ENCODE measurements at regions not wholly inside any gene's neighbourhood (a gene's known extent, or its start where the extent isn't known, plus 50 kb on each side); places are given as distances from the start of the nearest gene placed in this dataset.

DNA sequence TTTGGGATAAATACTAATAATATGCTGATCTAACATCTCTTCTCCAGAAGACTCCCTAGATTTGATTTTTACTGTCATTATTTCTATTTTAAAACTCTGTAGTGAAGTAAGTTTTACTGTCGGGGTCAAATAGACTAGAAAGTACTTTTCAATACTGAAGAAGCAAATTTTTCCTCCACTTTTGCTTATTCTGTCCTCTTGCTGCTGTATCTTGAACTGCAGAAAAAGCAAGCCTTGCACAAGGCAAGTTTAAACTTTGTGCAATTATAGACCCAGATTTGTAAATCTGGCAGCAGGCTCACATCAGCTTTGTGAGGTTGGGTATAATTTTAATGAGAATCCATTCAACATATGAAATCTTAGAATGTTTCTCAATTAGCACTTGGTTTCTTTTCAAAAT, 151.1 kb upstream of the ETS2 start:
- DNase-seq (ENCODE audit: low read depth, low spot score): no peak

DNA sequence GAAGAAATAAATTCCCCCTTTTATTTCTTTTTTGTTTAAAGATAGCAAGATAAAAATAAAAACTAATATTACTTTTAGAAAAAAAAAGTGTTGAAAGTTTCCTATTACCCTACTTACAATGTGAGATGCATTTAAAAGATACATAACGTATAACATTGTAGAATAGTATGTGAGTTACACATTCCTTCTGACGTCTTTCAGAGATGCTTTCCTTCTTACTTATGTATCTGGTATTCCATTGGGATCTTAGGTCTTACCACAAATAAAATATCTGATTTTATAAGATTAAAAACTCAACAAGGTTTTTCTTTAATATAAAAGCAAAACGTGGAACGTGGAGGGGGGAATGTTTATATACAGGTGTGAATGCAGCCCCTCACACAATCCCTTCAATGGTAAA, 147.2 kb upstream of the ETS2 start:
- no peak for DNase-seq (ENCODE audit: low read depth, low spot score)

DNA sequence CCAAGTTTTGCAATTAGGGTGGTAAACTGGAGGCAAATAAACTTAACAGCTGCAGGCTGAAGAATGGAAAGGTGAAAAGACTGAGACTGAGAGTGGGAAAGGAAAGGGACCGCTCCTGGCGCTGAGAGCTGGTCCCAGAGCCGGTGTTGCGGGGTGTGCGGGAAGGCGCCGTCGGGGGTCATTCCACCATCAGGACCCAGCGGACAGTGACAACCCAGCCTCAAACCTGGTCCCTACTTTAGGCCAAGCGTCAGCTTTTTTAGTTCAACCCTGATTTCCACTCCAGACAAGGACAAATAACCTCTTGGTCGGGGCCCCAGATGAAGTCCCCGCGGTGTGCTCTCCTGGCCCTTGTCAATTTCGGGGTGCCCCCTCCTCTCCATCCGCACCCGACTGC, 145.8 kb upstream of the ETS2 start:
- no peak for DNase-seq (ENCODE audit: low read depth, low spot score)

DNA sequence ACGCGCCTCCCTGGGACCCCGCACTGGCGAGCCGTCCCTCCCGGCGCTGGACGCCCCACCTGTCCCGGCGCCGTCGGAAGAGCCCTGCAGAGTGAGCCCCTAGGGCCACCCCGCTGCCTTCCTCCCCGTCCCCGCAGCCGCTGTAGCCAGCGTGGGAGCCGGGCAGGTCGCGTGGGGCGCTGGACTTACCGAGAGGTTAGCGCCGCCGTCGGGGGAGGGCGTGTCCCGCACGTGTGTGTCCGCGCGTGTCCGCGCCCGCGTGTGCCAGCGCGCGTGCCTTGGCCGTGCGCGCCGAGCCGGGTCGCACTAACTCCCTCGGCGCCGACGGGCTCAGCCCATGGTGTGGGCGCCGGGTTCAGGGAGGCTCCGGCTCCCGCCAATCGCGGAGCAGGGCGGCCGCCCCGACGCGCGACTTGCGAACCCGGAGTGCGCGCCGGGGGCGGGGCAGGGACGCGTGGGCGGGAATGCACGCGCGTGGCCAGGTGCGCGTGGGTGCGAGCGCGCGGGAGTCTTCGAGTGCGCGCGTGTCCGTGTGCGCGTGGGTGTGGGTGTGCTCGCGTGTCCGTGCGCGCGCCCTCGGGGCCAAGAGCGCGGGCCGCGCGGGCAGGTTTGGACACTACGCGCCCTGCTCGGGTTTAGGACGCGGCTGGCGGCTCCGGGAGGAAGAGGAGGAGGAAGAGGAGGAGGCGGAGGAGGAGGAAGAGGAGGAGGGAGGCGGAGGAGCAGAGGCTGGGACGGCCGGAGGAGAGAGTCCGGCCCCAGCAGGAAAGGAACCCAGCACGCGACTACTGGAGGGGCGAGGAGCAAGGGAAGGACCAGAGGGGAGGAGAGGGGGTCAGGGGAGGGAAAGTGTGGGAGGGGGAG, 145.2 kb upstream of the ETS2 start:
- DNase-seq (ENCODE audit: low read depth, low spot score): no peak

DNA sequence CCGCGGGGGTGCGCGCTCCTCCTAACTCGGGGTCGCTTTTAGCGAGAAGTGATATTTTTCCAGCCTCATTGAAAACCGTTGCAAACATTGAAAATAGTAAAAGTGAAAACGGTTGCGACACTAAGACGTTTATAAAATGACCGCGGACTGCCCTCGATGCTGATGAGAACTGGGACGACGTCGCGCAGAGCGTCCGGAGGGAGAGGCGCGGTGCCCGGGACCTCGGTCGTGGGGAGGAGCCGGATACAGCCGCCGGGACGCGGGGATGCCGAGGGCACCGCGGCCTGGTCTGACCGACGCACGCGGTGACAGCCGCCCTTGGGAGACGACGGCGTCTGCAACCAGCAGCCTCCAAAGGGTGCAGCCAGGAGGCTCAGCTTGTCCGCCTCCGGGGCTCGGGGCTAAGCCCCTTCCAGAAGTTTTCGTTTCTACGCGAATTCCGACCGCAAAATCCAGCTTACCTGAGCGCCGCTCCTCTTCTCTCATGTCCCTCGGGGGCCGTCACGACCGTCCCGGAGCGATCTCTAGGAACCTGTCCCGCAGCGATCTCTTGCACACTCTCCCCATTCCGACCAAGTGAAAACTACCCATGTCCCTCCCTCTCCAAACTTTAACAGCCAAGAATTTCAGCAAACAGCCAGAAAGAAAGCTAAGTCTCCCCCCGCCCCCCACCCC, 144.4 kb upstream of the ETS2 start:
- DNase-seq (ENCODE audit: low read depth, low spot score): no peak

DNA sequence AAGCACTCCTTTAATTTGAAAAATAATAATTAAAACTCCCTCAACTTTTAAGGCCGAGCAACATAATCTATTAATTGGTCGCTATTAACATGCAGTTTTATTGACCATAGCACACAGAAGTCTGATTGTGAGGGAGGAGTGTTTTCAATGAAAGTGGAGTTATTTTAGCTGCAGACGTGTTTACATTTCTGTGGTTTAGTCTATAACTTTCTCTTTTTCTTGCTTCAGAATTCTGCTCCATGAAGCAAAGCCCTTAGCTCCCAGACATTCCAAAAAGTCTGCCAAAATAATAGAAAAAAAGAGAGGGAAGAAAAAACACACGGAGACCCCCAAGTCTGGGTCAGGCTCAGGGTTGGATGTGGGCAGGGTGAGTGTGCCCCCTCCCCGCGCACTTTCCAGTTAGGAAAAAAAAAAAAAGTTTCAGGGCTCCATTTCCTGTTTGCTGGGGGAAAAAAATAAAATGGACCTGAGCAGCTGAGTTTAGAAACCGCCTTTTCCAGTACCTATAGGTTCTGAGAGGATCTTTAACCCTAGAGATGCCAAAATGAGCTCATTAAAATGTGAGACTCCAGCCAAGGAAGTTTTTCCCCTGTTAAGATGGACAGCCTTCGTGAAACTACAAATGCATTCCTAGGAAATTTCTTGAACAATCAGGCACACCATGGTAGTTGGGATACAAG, 143.7 kb upstream of the ETS2 start:
- DNase-seq (ENCODE audit: low read depth, low spot score): no peak

DNA sequence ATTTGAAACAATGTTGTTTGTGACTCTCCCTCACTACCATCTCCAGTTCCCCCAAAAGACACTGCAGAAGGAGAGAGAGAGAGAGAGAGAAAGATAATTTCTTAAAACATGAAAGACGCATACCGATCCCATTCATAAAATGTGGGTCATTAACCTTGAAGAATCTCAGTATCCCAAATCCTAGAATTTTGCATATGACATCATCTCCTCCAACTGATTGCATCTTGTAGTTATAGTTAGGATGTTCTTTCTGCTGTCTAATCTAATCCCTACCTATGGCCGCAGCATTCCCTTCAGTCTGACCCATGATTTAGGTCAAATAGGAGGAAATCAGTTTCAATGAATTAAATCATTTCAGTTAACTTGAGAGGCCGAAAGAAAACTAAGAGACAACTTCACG, 142.4 kb upstream of the ETS2 start:
- DNase-seq (ENCODE audit: low read depth, low spot score): no peak

DNA sequence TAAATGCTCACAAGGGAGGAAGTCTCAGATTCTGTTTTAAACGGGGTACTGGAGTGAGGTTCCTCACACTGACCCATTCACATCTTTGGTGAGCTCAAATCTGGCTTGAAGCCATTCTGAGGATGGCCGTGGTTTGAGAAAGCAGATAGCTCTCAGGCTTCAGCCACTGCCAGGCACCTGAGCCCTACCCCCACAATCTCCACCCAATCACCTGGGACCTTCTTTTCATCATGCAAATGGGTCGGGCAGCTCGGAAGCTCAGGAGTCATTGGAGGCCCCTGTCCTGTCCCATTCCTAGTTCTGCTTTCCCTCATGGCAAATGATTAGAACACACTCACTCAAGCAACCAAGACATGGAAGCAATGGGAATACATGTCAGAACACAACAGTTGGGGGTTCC, 141.4 kb upstream of the ETS2 start:
- DNase-seq (ENCODE audit: low read depth, low spot score): no peak

DNA sequence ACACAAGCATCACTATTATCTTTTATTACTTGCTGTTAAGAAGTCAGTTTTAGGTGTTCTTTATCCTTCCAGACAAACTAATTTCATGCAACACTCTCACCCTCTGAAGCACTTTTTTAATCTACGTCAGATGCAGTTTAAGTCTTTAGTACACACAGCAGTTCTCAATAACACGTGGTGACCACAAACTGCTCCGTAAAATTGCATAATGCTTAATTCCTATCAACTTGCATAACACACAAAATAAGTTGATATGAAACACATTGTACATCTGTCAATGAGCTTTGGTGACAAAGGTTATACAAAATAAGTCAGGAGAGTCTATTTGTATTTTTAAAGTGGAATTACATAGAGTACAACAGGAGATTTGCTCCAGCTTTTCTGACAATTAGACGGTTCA, 140.9 kb upstream of the ETS2 start:
- DNase-seq (ENCODE audit: low read depth, low spot score): no peak

DNA sequence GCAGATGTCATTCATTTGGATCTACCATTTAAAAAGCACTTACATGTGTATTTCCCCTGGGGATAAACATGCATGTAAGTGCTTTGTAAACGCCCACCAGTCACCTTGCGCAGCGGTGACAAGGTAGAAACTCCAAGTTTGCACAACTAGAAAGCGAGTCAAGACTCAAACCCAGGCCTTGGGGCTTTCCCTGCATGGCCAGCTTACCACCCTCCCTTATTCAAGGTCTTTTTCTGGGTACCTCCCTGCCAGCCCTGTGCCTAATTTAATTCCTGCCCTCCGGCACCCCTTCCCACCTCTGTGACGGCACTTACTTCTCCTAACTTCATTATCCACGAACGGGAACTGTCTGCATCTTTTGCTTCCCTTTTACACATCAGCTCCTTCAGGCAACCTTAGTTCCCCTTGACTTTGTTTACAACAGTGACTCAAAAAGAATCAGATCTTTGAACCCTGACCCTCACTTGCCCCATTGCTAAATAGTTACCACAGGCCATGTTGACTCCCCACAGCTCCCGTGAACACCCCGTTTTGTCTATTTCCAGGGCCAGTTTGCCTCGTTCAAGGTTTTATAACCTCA, 138.3 kb upstream of the ETS2 start:
- DNase-seq (ENCODE audit: low read depth, low spot score): no peak

DNA sequence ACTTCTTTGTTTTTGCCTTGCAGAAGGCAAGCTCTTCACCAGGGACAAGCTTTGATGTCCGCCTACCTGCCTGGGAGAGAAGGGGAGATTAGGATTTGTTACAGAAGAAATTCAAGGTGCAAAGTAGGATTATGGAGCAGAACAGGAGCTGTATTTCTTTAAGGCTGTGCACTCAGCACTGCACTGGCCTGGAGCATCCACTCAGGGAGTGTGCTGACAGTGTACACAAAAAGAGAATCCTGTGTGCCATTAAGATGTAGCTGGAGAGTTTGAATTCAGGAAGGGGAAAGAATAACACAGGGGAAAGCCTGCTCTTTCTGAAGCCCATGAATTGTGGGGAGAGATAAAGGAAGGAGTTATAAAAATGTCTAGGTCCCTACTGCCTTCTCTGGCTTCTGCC, 137.7 kb upstream of the ETS2 start:
- no peak for DNase-seq (ENCODE audit: low read depth, low spot score)

DNA sequence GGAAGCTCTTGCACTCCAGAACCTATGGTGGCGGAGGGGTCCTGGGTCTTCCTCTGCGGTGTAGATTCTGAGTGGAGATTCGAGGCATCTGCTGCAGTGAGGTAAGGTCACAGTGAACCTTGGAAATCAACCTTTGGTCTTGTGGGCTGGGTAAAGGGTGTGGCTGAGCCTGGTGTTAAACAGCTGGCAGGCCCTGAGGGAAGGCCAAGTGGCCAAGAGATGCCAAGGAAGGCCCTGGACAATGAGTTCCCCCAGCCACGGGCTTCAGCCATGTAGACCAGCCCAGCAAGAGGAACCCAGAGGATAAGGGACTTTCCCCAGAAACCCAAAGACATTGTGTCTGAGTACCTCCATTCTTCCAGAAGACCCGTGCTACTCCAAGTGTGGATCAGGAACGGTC, 137.2 kb upstream of the ETS2 start:
- DNase-seq (ENCODE audit: low read depth, low spot score): no peak

DNA sequence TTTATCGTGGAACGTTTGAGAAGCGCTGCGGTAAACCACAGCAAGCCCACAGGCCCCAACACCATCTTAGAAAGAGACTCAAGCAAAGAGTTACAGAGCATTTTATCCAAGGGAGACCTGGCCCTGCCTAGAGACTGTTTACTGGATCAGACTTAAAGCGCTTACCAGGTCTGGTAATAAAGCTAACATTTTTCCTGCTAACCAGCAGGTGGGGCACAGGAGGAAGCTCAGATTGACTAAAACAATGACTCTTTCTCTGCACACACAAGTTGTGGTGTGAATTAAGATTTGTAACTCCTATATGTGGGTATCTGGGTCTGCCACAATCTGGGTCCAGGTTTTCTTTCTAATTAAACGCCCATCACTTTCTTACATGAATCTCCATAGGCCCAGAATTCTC, 136.5 kb upstream of the ETS2 start:
- no peak for DNase-seq (ENCODE audit: low read depth, low spot score)

DNA sequence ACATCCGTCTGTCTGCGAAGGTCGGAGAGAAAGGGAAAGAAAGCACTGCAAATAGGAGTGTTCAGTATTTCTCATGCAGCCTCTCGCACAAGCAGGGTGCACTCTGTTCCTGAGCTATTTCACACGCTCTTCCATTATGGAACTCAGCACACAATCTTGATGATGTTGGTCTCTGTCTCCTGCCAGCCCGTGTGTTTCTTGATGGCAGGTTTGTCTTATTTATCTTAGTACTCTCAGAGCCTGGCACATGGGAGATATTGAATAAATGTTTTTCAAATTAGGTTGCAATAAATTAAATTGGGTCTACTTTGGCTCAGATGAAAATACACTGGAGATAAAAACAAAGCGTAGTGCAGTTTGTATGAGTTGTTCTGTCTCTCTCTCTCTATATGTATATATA, 134.9 kb upstream of the ETS2 start:
- DNase-seq (ENCODE audit: low read depth, low spot score): no peak

DNA sequence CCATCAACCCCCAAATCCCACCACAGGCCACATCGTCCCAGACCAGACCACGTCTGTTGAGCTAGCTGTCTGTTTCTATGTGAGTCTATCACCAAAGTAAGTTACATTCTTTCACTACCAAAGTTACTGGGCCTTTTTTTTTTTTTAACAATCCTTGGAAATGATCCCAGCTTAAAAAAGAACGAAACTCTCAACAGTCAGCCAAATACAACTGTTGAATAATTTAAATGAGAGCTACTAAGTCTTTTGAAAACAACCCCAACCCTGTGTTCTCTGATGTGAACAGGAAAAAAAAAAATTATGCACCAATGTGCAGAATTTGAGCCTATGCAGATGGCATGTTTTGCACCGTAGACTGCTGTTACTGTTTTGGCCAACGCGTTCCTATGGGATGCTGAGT, 134.0 kb upstream of the ETS2 start:
- DNase-seq (ENCODE audit: low read depth, low spot score): no peak

DNA sequence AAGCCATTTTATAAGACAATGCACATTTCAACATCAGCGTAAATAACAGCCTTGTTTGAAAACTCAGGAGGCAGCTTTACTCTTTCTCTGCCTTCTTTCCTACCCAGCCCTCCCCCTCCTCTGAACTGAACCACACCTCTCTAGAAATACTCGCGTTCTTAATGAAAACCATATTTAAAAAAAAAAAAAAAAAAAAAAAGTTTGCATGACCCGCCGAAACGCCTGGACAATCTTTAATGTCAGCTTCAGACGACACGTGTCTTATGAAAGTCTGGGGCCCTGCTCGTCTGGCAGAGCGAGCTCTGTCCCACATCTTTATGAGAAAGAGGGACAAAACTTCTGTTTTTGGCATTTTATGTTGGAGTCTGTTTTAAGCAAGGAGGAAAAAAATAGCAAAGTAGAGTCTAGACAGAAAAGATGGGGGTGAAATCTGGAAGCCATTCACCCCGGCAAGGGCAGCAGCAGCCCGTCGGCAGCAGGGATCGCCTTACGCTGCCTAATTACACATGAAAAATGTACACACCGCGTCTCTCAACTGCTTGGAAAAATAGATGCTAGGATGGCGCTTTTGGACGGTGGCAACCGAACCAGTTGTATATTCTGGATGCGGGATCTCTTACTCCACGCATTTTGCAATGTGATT, 130.4 kb upstream of the ETS2 start:
- DNase-seq (ENCODE audit: low read depth, low spot score): no peak

DNA sequence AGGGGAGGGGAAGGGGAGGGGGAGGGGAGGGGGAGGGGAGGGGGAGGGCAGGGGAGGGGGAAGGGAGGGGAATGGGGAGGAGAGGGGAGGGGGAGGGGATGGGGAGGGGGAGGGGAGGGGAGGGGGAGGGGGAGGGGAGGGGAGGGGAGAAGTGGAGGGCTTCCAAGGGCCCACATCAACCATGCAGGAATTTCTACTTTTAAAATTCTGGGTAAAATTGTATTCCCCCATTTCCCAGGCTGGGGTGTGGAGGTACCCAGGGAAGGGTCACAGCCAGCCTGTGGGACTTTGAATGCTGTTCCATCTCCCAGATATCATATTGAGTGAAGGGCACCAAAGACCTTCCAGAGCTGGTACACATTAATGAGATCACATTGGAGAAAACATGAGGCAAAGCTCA, 126.9 kb upstream of the ETS2 start:
- DNase-seq (ENCODE audit: low read depth, low spot score): no peak

DNA sequence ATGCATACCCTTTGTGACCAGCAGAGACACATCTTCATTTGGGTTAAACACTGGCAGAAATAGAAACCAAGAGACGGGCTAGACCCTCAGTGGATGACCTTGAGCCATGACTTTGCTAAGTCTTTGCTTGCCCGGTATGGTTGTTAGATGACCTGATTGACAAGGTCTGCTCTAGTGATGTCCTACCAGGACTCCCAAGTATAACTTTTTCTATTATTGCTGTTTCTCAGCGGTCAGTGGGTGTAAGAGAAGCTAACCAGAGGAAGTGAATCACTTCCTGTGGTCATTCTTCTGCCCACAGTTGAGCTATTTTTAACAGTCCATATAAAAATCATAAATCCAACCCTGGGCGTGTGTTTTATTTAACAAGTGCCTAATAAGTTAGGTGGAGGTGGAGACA, 126.2 kb upstream of the ETS2 start:
- DNase-seq (ENCODE audit: low read depth, low spot score): no peak

DNA sequence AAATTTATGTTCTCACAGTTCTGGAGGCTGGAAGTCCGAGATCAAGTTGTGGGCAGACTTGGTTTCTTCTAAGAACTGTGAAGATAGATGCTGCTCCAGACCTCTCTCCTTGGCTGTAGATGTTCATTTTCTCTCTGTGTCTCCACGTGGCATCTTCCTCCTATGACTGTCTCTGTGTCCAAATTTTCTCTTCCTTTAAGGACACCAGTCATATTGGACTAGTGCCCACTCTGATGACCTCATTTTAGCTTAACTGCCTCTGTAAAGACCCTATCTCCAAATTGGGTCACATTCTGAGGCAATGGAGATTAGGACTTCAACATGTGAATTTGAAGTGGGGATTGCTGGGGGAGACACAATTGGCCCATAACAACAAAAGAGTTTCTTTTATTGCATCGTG, 125.3 kb upstream of the ETS2 start:
- no peak for DNase-seq (ENCODE audit: low read depth, low spot score)

DNA sequence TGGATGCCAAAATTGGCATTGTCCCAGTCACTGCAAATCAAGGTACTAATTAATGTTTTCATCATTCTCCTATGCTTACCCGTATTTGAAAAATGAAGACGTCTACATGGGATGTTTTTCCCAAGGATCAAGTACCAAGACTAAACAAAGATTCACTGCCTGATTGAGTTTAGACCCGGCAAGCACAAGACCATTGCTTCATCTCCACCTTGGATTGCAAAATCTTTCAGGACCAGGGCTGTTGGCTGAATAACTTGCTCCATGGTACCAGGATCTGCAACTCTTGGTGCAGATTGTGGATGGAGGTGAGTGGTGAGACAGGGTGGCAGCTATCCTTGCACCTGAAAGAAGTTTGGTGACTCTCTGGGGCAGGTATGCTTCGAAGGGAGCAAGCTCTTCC, 122.5 kb upstream of the ETS2 start:
- no peak for DNase-seq (ENCODE audit: low read depth, low spot score)

DNA sequence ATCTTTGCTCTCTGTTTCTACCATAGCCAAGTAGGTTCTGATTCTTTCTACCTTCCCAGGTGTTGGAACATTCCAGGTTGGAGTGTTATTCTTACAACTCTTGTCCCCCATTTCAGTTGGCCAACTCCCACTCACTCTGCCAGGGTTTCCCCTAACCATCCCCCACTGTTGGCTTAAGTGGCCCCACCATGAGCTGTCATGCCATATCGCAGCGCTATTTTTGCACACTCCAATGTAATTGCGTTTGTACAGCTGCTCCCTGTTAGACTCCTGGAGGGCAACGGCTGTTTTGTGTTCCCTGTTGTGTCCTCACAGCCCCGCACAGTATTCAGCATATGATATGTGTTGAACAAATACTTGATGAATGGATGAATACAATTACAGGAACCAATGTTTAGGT, 117.7 kb upstream of the ETS2 start:
- DNase-seq (ENCODE audit: low read depth, low spot score): no peak

DNA sequence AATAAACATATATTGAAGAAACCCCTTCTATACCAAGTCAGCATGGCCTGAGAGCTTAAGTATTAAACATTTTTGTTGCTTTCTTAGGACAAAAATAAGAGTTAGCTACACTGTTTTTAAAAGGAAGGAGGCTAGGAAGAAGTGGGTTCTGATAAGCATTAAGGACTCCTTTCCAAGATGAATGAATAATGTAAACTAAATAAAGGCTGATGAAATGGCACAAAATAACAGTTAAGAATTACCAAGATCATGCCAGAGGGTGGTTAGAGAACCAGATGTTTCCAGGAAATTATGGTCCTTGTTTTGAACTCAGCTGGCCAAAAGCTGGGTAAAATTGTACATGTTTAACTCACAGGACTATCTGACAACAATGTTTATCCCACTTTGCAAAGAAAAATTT, 114.1 kb upstream of the ETS2 start:
- no peak for DNase-seq (ENCODE audit: low read depth, low spot score)

All from activated naive CD8-positive, alpha-beta T cell treated with anti-CD3 and anti-CD28 coated beads, Interleukin-2, amount 50 U/mL, for 16 hours (primary cell).